Astrocyte (in vitro differentiated cells and primary cell): ENCODE measurements at regions not wholly inside any gene's neighbourhood (a gene's known extent, or its start where the extent isn't known, plus 50 kb on each side); places are given as distances from the start of the nearest gene placed in this dataset.

ENCODE experiments used
- CTCF ChIP-seq: IDR thresholded peaks from 2 replicates; pipeline ENCODE4 v1.5.1; 2011; ENCODE audit warnings: low read depth, mild to moderate bottlenecking, inconsistent platforms, low read length, moderate library complexity; ENCODE audit not compliant: insufficient read depth
- EZH2 ChIP-seq: IDR thresholded peaks from 2 replicates; pipeline ENCODE4 v1.6.1; 2012; ENCODE audit warnings: mild to moderate bottlenecking, low read length, inconsistent platforms; ENCODE audit not compliant: insufficient read depth

GRCh38 chr4:162450531-162451035, 286.8 kb upstream of the FSTL5 start:
- TF ChIP-seq CTCF (no peak), EZH2 (no peak)
